ENCODE measurements at regions not wholly inside any gene's neighbourhood (a gene's known extent, or its start where the extent isn't known, plus 50 kb on each side); places are given as distances from the start of the nearest gene placed in this dataset.

DNA sequence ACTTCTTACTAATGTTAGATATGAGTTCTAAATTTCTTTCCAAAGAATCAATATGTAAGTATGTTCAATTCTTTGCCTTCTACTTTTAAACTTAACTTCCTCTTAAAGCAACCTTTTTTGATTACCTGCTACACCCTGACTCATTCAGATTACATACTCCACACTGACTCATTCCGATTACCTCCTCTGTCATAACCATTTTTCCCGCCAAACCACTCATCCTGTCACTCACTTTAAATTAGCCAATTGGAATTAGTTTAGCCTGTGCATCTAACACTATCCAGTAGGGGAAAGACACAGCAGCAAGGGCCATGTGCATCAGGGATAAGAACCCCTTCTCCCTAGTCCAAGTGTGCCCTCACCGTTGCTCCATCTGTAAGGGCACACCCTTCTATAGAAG lies 815.5 kb downstream of the BRINP3 start:
- Histone ChIP-seq H3K27ac (ENCODE audit: low read depth in 1 of 2, low read length in 2 of 2) (no peak overlapping the region), H3K9me3 (ENCODE audit: control insufficient read depth in 4 of 4, low read length in 3 of 4) (no peaks in the 10 kb centered on the region), H3K4me1 (ENCODE audit: control insufficient read depth in 4 of 4, insufficient read depth in 4 of 4, low read length in 3 of 4) (no peaks in the 10 kb centered on the region), H3K27me3 (ENCODE audit: control insufficient read depth in 4 of 4, insufficient read depth in 4 of 4, low read length in 3 of 4) (no peaks in the 10 kb centered on the region), H3K4me3 (ENCODE audit: low read depth in 1 of 3, low read length in 3 of 3) (no peak overlapping the region), H3K9ac (ENCODE audit: low read depth in 1 of 2, low read length in 2 of 2) (no peak overlapping the region), H3K36me3 (ENCODE audit: control insufficient read depth in 4 of 4, insufficient read depth in 3 of 4, low read depth in 1 of 4, low read length in 3 of 4) (no peaks in the 10 kb centered on the region)
- TF ChIP-seq, protein P1, sequence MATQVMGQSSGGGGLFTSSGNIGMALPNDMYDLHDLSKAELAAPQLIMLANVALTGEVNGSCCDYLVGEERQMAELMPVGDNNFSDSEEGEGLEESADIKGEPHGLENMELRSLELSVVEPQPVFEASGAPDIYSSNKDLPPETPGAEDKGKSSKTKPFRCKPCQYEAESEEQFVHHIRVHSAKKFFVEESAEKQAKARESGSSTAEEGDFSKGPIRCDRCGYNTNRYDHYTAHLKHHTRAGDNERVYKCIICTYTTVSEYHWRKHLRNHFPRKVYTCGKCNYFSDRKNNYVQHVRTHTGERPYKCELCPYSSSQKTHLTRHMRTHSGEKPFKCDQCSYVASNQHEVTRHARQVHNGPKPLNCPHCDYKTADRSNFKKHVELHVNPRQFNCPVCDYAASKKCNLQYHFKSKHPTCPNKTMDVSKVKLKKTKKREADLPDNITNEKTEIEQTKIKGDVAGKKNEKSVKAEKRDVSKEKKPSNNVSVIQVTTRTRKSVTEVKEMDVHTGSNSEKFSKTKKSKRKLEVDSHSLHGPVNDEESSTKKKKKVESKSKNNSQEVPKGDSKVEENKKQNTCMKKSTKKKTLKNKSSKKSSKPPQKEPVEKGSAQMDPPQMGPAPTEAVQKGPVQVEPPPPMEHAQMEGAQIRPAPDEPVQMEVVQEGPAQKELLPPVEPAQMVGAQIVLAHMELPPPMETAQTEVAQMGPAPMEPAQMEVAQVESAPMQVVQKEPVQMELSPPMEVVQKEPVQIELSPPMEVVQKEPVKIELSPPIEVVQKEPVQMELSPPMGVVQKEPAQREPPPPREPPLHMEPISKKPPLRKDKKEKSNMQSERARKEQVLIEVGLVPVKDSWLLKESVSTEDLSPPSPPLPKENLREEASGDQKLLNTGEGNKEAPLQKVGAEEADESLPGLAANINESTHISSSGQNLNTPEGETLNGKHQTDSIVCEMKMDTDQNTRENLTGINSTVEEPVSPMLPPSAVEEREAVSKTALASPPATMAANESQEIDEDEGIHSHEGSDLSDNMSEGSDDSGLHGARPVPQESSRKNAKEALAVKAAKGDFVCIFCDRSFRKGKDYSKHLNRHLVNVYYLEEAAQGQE (IDR thresholded peaks at IDR 0.05): no peak
- TF ChIP-seq, protein P2, sequence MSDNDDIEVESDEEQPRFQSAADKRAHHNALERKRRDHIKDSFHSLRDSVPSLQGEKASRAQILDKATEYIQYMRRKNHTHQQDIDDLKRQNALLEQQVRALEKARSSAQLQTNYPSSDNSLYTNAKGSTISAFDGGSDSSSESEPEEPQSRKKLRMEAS (IDR thresholded peaks at IDR 0.05): no peak
- TF ChIP-seq, protein P3, sequence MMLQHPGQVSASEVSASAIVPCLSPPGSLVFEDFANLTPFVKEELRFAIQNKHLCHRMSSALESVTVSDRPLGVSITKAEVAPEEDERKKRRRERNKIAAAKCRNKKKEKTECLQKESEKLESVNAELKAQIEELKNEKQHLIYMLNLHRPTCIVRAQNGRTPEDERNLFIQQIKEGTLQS (IDR thresholded peaks at IDR 0.05): no peak
- TF ChIP-seq SP1 (IDR thresholded peaks at IDR 0.05) (no peak), HNF4A (conservative IDR thresholded peaks at IDR 0.05) (no peak), RXRA (IDR thresholded peaks at IDR 0.05) (no peak), FOXA2 (IDR thresholded peaks at IDR 0.05) (no peak), YY1 (IDR thresholded peaks at IDR 0.05) (no peak), GABPA (IDR thresholded peaks at IDR 0.05 in 1 of 2, conservative IDR thresholded peaks at IDR 0.05 in 1 of 2) (no peak)
- no peak for DNase-seq (ENCODE audit: low spot score)
- 83% methylated on average over 3 of the region's 3 CpGs for WGBS

DNA sequence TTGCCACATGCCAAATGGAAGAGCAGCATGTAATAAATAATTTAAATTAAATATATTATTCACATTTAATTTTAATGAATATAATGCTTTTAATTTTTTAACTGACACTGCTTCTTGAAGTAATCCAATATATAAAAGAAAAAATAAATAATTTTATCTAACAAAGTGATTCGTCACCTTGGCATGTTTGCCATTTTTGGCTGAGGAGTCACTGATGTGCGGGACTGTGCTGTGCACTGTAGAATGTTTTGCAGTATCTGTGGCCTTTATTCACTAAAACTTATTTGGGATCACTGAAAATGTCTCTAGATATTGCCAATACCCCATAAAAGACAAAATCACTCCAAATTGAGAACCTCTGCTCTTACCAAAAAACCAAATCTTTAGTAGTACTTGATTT lies 807.8 kb downstream of the BRINP3 start:
- Histone ChIP-seq H3K9ac (ENCODE audit: low read depth in 1 of 2, low read length in 2 of 2) (no peak overlapping the region), H3K4me1 (ENCODE audit: control insufficient read depth in 4 of 4, insufficient read depth in 4 of 4, low read length in 3 of 4) (no peaks in the 10 kb centered on the region), H3K36me3 (ENCODE audit: control insufficient read depth in 4 of 4, insufficient read depth in 3 of 4, low read depth in 1 of 4, low read length in 3 of 4) (no peaks in the 10 kb centered on the region), H3K9me3 (ENCODE audit: control insufficient read depth in 4 of 4, low read length in 3 of 4) (no peaks in the 10 kb centered on the region), H3K27me3 (ENCODE audit: control insufficient read depth in 4 of 4, insufficient read depth in 4 of 4, low read length in 3 of 4) (no peaks in the 10 kb centered on the region), H3K4me3 (ENCODE audit: low read depth in 1 of 3, low read length in 3 of 3) (no peak overlapping the region), H3K27ac (ENCODE audit: low read depth in 1 of 2, low read length in 2 of 2) (no peak overlapping the region)
- no peak for DNase-seq (ENCODE audit: low spot score)
- WGBS: 93% methylated on average over 2 of the region's 2 CpGs
- TF ChIP-seq TAF1 (conservative IDR thresholded peaks at IDR 0.05): no peak
- TF ChIP-seq FOXA2 (IDR thresholded peaks at IDR 0.05): no peak
- TF ChIP-seq YY1 (IDR thresholded peaks at IDR 0.05): no peak
- no peak for TF ChIP-seq JUND (IDR thresholded peaks at IDR 0.05)
- TF ChIP-seq, protein P4, sequence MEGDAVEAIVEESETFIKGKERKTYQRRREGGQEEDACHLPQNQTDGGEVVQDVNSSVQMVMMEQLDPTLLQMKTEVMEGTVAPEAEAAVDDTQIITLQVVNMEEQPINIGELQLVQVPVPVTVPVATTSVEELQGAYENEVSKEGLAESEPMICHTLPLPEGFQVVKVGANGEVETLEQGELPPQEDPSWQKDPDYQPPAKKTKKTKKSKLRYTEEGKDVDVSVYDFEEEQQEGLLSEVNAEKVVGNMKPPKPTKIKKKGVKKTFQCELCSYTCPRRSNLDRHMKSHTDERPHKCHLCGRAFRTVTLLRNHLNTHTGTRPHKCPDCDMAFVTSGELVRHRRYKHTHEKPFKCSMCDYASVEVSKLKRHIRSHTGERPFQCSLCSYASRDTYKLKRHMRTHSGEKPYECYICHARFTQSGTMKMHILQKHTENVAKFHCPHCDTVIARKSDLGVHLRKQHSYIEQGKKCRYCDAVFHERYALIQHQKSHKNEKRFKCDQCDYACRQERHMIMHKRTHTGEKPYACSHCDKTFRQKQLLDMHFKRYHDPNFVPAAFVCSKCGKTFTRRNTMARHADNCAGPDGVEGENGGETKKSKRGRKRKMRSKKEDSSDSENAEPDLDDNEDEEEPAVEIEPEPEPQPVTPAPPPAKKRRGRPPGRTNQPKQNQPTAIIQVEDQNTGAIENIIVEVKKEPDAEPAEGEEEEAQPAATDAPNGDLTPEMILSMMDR (IDR thresholded peaks at IDR 0.05; ENCODE audit: low read depth, low read length, missing input control): no peak
- no peak for TF ChIP-seq RXRA (IDR thresholded peaks at IDR 0.05)
- TF ChIP-seq, protein P5, sequence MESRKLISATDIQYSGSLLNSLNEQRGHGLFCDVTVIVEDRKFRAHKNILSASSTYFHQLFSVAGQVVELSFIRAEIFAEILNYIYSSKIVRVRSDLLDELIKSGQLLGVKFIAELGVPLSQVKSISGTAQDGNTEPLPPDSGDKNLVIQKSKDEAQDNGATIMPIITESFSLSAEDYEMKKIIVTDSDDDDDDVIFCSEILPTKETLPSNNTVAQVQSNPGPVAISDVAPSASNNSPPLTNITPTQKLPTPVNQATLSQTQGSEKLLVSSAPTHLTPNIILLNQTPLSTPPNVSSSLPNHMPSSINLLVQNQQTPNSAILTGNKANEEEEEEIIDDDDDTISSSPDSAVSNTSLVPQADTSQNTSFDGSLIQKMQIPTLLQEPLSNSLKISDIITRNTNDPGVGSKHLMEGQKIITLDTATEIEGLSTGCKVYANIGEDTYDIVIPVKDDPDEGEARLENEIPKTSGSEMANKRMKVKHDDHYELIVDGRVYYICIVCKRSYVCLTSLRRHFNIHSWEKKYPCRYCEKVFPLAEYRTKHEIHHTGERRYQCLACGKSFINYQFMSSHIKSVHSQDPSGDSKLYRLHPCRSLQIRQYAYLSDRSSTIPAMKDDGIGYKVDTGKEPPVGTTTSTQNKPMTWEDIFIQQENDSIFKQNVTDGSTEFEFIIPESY (IDR thresholded peaks at IDR 0.05): no peak
- no peak for TF ChIP-seq EGR1 (IDR thresholded peaks at IDR 0.05; ENCODE audit: low read depth in 2 of 2)

All from liver (tissue), 8 donors.